SK-N-DZ (cell line): ENCODE measurements at regions not wholly inside any gene's neighbourhood (a gene's known extent, or its start where the extent isn't known, plus 50 kb on each side); places are given as distances from the start of the nearest gene placed in this dataset.
"Not testable (repeated sequence)": the region's sequence is repeated elsewhere in the genome, so short reads cannot be mapped to it uniquely, and the experiment has no call there.

Source experiments
- DNase-seq: peaks from one replicate; pipeline ENCODE4 v3.0.0-alpha.2; 2015; ENCODE audit warnings: low spot score

- DNase-seq, result no peak
Observed at GRCh38 chr11:24153337-24153736, 343.5 kb upstream of the LUZP2 start.

DNA sequence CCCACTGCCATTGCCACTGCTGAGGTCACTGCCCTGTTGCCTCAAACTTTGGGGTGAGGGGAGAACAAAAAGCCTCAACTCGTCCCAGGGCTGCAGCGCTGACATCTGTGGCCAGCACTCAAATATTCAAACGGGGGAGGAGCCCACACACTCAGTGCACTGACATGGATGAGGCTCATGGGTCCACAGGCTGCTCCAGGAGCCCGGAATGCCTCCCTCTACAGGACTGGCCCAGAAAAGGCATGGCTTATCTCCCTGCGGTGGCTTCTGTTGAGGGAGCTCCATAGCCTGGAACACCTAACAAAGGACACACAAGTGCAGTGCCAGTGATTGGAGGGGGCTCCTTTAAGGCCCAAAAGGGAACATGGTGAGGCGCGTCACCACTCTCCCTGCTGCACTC, 341.1 kb upstream of the LUZP2 start:
- no peak for DNase-seq

DNA sequence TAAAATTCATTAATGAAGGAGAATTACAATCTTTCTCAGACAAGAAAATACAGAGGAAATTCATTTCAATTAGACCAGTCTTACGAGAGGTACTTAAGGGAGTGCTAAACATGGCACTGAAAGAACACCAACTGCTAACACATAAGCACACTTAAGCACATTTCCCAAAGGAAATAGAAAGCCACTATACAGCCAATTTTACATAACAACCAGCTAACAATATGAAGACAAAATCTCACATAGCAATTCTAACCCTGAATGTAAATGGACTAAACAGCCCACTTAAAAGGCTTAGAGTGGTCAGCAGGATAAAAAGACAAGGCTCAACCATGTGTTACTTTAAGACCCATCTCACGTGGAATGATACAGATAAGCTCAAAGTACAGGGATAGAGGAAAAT, 339.5 kb upstream of the LUZP2 start:
- DNase-seq, result no peak

- no peak for DNase-seq
Observed at GRCh38 chr11:24161587-24161986, 335.3 kb upstream of the LUZP2 start.

DNA sequence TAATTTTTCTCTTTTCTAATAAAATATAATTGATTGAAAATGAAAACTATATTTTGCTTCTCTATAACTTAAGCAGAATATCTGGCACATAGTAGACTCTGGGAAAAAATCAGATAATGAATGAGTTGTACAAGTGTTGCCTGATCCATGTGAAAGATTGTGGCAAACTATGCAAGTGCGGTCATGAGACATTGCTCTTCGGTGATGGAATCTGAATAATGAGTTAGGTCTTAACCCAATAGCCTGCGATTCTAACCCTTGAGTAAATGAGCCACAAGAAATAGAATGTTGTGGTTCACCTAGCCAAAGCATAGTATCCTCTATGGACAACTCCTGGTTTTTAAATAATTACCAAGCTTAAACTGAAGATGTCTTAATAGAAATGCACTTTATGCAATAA, 333.7 kb upstream of the LUZP2 start:
- DNase-seq, result no peak

DNA sequence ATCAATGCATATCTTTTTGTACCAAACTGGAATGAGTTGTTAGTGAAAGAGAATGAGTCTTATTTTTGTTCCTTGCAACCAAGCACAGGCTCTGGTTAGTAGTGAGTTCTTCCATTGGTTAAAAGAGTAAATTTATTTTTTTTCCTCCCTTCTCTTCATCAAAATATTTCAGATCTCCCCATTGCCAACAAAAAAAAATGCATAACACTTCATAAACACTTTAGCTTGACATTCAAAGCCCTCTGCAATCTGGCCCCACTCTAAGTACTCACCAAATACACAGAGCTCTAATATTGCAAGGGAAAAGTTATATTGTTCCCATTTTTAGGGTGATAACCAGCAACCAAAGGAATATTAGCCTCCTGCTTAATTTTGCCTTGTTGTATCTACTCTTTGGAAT, 333.0 kb upstream of the LUZP2 start:
- no peak for DNase-seq

DNA sequence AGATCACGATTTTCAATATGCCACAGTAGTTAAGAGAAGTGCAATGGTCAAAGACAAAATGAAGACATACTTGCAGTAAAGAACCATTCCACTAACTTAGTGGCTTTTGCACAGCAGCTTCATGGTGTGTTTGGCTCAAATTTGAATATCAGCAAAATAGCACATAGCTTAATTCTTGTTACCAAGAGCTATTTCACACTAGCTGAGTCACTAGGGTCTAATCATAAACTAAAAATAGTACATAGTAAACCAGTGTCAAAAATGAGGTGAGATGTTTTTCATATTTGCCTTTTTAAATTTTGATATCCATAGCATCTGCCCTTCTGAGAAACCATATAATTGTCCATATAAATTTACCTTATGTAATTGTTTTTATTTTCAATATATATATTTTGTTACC, 325.0 kb upstream of the LUZP2 start:
- no peak for DNase-seq

DNA sequence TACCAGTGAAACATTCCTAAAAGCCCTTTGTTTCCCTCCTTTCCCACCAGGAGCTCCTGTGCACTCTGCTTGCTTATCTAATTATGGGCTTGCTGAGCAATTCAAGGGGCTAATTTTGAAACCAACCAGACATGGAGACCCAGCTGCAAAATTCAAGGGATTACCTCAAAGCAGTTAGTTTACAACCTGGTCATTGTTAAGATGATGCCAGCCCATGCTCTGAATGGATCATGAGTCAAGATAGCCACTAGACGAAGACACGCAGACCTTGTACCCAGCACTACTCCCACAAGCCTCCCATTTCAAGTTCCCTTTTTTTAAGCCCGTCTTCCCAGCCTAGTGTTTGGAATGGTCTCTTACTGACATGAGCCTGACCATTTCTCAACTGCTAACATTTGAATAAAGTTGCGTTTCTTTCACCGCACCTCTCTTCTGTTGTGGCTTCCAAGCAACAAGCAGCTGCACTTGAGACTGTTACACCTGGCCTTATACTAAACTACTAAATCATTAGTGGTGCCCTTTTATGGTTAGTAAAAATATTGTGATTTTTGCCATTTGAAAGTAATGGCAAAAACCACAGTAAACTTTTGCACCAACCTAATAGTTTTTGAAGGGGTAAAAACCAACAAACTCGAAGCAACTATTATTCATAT, 315.3 kb upstream of the LUZP2 start:
- DNase-seq, result peak; percentile 54

GRCh38 chr11:24185535-24185934, 311.3 kb upstream of the LUZP2 start:
- not testable (repeated sequence) for DNase-seq

DNA sequence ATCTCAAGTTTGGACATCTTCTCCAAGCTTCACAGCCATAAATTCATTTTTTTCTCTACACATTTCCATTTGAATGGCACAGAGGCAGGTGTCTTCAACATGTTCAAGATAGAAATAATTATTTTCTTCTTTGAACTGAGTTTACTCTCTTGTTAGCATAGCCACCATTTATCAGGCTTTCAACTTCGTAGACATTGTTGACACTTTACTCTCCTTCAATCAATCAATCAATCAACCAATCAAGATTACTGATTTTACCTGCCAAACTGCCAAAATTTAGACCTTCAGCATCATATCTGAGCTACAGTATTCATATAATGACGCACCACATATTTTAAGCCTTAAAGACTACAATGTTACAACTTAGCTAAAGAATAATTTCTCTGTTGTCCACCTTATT, 300.1 kb upstream of the LUZP2 start:
- no peak for DNase-seq

- DNase-seq, result no peak
Observed at GRCh38 chr11:24198481-24198880, 298.4 kb upstream of the LUZP2 start.

GRCh38 chr11:24199461-24199860, 297.4 kb upstream of the LUZP2 start:
- no peak for DNase-seq

- no peak for DNase-seq
Observed at GRCh38 chr11:24206030-24206429, 290.8 kb upstream of the LUZP2 start.

DNA sequence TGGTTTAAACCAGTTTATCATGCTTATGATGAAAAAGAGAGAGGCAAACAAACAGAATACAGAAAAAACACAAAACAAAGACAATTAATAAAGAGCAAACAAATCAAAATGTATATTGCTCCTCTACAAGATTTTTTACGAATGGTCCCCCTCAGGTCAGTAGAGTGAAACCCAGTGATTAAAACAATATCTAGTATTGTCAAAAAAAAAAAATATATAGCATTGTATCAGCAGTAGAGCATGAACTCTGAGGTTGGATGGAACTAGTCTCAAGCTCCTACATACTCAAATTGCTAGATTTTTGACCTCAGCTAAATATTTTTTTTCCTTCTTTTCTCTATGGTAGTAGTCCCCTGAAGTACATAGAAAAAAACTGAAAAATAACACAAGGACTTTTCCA, 290.3 kb upstream of the LUZP2 start:
- no peak for DNase-seq

DNA sequence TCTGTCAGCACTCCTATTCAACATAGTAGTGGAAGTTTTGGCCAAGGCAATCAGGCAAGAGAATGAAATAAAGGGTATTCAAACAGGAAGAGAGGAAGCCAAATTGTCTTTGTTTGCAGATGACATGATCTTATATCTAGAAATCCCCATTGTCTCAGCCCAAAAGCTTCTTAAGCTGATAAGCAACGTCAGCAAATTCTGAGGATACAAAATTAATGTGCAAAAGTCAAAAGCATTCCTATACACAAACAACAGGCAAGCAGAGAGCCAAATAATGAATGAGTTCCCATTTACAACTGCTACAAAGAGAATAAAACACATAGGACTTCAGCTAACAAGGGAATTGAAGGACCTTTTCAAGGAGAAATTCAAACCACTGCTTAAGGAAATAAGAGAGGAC, 280.4 kb upstream of the LUZP2 start:
- DNase-seq, result no peak

GRCh38 chr11:24217319-24217718, 279.5 kb upstream of the LUZP2 start:
- not testable (repeated sequence) for DNase-seq

GRCh38 chr11:24225501-24225900, 271.4 kb upstream of the LUZP2 start:
- DNase-seq, result no peak

- no peak for DNase-seq
Observed at GRCh38 chr11:24226606-24227005, 270.2 kb upstream of the LUZP2 start.

DNA sequence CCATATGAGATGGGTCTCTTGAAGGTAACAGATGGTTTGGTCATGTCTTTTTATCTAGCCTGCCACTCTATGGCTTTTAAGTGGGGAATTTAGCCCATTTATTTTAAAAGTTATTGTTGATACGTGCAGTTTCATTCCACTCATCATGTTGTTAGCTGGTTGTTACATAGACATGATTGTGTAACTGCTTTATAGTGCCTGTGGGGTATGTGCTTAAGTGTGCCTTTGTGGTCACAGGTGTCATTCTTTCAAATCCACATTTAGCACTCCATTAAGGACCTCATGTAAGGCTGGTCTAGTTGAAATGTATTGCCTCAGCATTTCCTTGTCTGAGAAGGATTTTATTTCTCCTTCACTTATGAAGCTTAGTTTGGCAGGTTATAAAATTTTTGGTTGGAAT, 263.8 kb upstream of the LUZP2 start:
- no peak for DNase-seq

DNA sequence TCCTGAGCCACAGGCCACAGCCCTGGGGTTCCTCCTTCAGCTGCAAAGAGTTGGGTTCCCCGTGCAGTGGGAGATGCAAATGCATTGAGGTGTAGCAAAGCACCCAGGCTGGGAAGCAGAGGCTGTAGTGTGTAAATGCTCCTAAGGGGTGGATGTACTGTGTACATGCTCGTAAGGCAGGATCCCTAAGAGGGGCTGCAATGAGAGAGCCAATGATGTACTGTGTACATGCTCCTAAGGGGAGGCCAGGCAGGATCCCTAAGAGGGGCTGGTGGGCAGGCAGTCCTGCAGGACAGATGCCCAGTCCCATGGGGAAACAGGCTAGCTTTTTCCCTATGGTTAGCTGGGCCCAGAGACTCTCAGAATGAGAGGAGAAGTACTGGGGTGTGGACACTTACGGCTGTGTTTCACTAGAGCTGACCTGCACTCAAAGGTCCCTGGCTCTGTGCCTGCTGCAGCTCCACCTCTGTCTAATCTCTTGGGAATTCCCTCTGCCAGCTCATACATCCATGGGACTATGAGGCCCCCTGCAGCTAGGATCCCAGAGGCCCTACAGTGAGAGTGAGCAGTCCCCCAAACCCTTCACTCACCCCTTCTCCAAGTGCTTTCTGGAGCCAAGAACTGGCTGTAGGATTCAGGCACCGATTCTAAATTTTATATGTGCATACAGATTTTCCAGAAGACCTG, 261.9 kb upstream of the LUZP2 start:
- peak; percentile 44 for DNase-seq

GRCh38 chr11:24238771-24239645, 257.8 kb upstream of the LUZP2 start:
- DNase-seq, result no peak

- DNase-seq, result no peak
Observed at GRCh38 chr11:24239930-24240329, 256.9 kb upstream of the LUZP2 start.
